ENCODE measurements at regions not wholly inside any gene's neighbourhood (a gene's known extent, or its start where the extent isn't known, plus 50 kb on each side); places are given as distances from the start of the nearest gene placed in this dataset.

- no peak for TF ChIP-seq ARID4B (CRISPR knock-in tag; IDR thresholded peaks at IDR 0.05; ENCODE audit: borderline replicate concordance)
- TF ChIP-seq ZNF138 (CRISPR knock-in tag; conservative IDR thresholded peaks at IDR 0.05), result no peak
- no peak for TF ChIP-seq GABPB1 (CRISPR knock-in tag; IDR thresholded peaks at IDR 0.05)
- TF ChIP-seq ZNF512 (CRISPR knock-in tag; IDR thresholded peaks at IDR 0.05; ENCODE audit: borderline replicate concordance), result no peak
- no peak for TF ChIP-seq ZNF425 (CRISPR knock-in tag; conservative IDR thresholded peaks at IDR 0.05)
- TF ChIP-seq JUN (CRISPR knock-in tag; IDR thresholded peaks at IDR 0.05), result no peak
- TF ChIP-seq USF2 (CRISPR knock-in tag; IDR thresholded peaks at IDR 0.05), result no peak
These were observed 173.9 kb downstream of the SALL1 start (continued) for GRCh38 chr16:50977138-50977537.

- TF ChIP-seq FOXP1 (CRISPR knock-in tag; IDR thresholded peaks at IDR 0.05; ENCODE audit: borderline replicate concordance) (no peak), ZNF121 (CRISPR knock-in tag; IDR thresholded peaks at IDR 0.05) (no peak), ERG (CRISPR knock-in tag; IDR thresholded peaks at IDR 0.05) (no peak), IRF2 (CRISPR knock-in tag; IDR thresholded peaks at IDR 0.05; ENCODE audit: borderline replicate concordance, low read depth) (no peak), JAZF1 (CRISPR knock-in tag; IDR thresholded peaks at IDR 0.05) (no peak), ETV6 (CRISPR knock-in tag; IDR thresholded peaks at IDR 0.05) (no peak), ELF4 (CRISPR knock-in tag; IDR thresholded peaks at IDR 0.05; ENCODE audit: low read depth) (no peak), CREM (CRISPR knock-in tag; IDR thresholded peaks at IDR 0.05) (no peak), ZNF671 (CRISPR knock-in tag; IDR thresholded peaks at IDR 0.05) (no peak), TP53 (CRISPR knock-in tag; IDR thresholded peaks at IDR 0.05) (no peak), ATF2 (CRISPR knock-in tag; IDR thresholded peaks at IDR 0.05; ENCODE audit: borderline replicate concordance, low read depth) (no peak), CDX4 (CRISPR knock-in tag; IDR thresholded peaks at IDR 0.05; ENCODE audit: borderline replicate concordance) (no peak), CTCF (IDR thresholded peaks at IDR 0.05) (no peak), GABPB1 (CRISPR knock-in tag; IDR thresholded peaks at IDR 0.05) (no peak)
- ChIA-PET POLR2A (no interaction called here), CTCF (no interaction called here)
- H3K4me3 Mint-ChIP-seq, result no peak overlapping the region
- no peak overlapping the region for H3K27ac Mint-ChIP-seq
- peaks cover 7% of the 10 kb centered on the region for H3K36me3 Mint-ChIP-seq
- H3K4me1 Mint-ChIP-seq, result no peaks in the 10 kb centered on the region
- no peak for DNase-seq (ENCODE audit: low spot score)
- peaks cover 2% of the 10 kb centered on the region; the same call in 1 of the 2 replicates for H3K27me3 Mint-ChIP-seq (ENCODE audit: low read depth)
- no peak for ATAC-seq
- peaks cover 18% of the 10 kb centered on the region for H3K9me3 Mint-ChIP-seq
These were observed 176.5 kb downstream of the SALL1 start for GRCh38 chr16:50974438-50975036.

All from WTC11 (cell line).